ENCODE measurements at regions not wholly inside any gene's neighbourhood (a gene's known extent, or its start where the extent isn't known, plus 50 kb on each side); places are given as distances from the start of the nearest gene placed in this dataset.

GRCh38 chr3:23750573-23751210 is 55.1 kb upstream of the UBE2E1 start:
- dilution Hi-C loops (cut with MboI; ENCODE audit: extremely low pct_ligation_motif_present, low sequenced_read_pairs), result no loop called here
- Histone ChIP-seq H3K36me3 (ENCODE audit: control insufficient read depth in 2 of 2, extremely low read depth in 1 of 2, insufficient read depth in 2 of 2, low read length in 2 of 2) (no peaks in the 10 kb centered on the region), H3K79me2 (ENCODE audit: control insufficient read depth, insufficient read depth, low read length) (no peaks in the 10 kb centered on the region), H2AFZ (ENCODE audit: control insufficient read depth, low read length) (peak overlapping the region; percentile 20), H3K9me3 (ENCODE audit: control insufficient read depth, low read depth, low read length) (no peaks in the 10 kb centered on the region), H3K27ac (ENCODE audit: control insufficient read depth, insufficient read depth, low read length) (no peak overlapping the region), H4K20me1 (ENCODE audit: control insufficient read depth, extremely low read depth, insufficient read depth, low read length) (no peaks in the 10 kb centered on the region), H3K4me2 (ENCODE audit: control insufficient read depth, extremely low read depth, insufficient read depth, low read depth, low read length) (peak overlapping the region; percentile 17), H3K27me3 (ENCODE audit: control insufficient read depth, extremely low read depth, insufficient read depth, low read length) (no peaks in the 10 kb centered on the region), H3K4me1 (ENCODE audit: control insufficient read depth, extremely low read depth, insufficient read depth, low read length) (peaks cover 9% of the 10 kb centered on the region), H3K9ac (ENCODE audit: control insufficient read depth, extremely low read depth, insufficient read depth, low read length) (no peak overlapping the region), H3K9me1 (ENCODE audit: control insufficient read depth, extremely low read depth, insufficient read depth, low read length) (no peaks in the 10 kb centered on the region), H3K4me3 (ENCODE audit: control insufficient read depth in 2 of 3, extremely low read depth in 1 of 3, insufficient read depth in 2 of 3, low read depth in 1 of 3, low read length in 3 of 3) (no peak overlapping the region)
- no peak for FAIRE-seq
- no peak for DNase-seq (ENCODE audit: low read depth, low spot score)
- no peak for TF ChIP-seq EZH2 (IDR thresholded peaks at IDR 0.05; ENCODE audit: low read length)
- TF ChIP-seq, protein P1, sequence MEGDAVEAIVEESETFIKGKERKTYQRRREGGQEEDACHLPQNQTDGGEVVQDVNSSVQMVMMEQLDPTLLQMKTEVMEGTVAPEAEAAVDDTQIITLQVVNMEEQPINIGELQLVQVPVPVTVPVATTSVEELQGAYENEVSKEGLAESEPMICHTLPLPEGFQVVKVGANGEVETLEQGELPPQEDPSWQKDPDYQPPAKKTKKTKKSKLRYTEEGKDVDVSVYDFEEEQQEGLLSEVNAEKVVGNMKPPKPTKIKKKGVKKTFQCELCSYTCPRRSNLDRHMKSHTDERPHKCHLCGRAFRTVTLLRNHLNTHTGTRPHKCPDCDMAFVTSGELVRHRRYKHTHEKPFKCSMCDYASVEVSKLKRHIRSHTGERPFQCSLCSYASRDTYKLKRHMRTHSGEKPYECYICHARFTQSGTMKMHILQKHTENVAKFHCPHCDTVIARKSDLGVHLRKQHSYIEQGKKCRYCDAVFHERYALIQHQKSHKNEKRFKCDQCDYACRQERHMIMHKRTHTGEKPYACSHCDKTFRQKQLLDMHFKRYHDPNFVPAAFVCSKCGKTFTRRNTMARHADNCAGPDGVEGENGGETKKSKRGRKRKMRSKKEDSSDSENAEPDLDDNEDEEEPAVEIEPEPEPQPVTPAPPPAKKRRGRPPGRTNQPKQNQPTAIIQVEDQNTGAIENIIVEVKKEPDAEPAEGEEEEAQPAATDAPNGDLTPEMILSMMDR (optimal IDR thresholded peaks at IDR 0.05 in 1 of 3, IDR thresholded peaks at IDR 0.05 in 1 of 3, conservative IDR thresholded peaks at IDR 0.05 in 1 of 3; ENCODE audit: extremely low read depth in 1 of 3, insufficient read depth in 2 of 3, low read length in 3 of 3), result no peak

DNA sequence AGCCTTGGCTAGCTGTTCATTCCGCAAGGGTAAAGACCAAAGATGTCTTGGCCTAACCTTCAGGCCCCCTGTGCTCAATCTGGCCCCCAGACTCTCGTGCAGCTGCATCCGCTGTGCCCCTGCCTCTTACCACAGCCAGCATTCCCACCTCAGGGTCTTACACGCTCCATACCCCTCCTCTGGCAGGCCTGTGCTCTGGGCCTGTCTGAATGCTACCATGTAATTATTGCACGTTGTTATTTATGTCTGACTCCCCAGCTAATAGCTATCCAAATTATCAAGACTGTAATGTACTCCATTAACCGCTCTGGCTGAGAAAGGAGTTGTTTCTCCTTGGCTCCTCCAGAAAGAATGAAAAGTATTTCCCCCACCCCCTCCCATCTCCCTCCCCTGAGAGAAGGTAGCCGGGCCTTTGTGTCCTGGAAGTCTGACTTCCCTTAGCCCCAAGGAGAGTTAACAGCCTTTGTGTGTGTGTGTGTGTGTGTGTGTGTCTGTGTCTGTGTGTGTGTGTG is 54.5 kb upstream of the UBE2E1 start:
- Histone ChIP-seq H3K36me3 (ENCODE audit: control insufficient read depth in 2 of 2, extremely low read depth in 1 of 2, insufficient read depth in 2 of 2, low read length in 2 of 2) (no peaks in the 10 kb centered on the region), H4K20me1 (ENCODE audit: control insufficient read depth, extremely low read depth, insufficient read depth, low read length) (no peaks in the 10 kb centered on the region), H2AFZ (ENCODE audit: control insufficient read depth, low read length) (peak overlapping the region; percentile 20), H3K27ac (ENCODE audit: control insufficient read depth, insufficient read depth, low read length) (no peak overlapping the region), H3K9me1 (ENCODE audit: control insufficient read depth, extremely low read depth, insufficient read depth, low read length) (no peaks in the 10 kb centered on the region), H3K4me2 (ENCODE audit: control insufficient read depth, extremely low read depth, insufficient read depth, low read depth, low read length) (peak overlapping the region; percentile 17), H3K9ac (ENCODE audit: control insufficient read depth, extremely low read depth, insufficient read depth, low read length) (no peak overlapping the region), H3K79me2 (ENCODE audit: control insufficient read depth, insufficient read depth, low read length) (no peaks in the 10 kb centered on the region), H3K4me1 (ENCODE audit: control insufficient read depth, extremely low read depth, insufficient read depth, low read length) (peaks cover 9% of the 10 kb centered on the region), H3K4me3 (ENCODE audit: control insufficient read depth in 2 of 3, extremely low read depth in 1 of 3, insufficient read depth in 2 of 3, low read depth in 1 of 3, low read length in 3 of 3) (no peak overlapping the region), H3K27me3 (ENCODE audit: control insufficient read depth, extremely low read depth, insufficient read depth, low read length) (no peaks in the 10 kb centered on the region), H3K9me3 (ENCODE audit: control insufficient read depth, low read depth, low read length) (no peaks in the 10 kb centered on the region)
- TF ChIP-seq, protein P1 (optimal IDR thresholded peaks at IDR 0.05 in 1 of 3, IDR thresholded peaks at IDR 0.05 in 1 of 3, conservative IDR thresholded peaks at IDR 0.05 in 1 of 3; ENCODE audit: extremely low read depth in 1 of 3, insufficient read depth in 2 of 3, low read length in 3 of 3), result no peak
- TF ChIP-seq EZH2 (IDR thresholded peaks at IDR 0.05; ENCODE audit: low read length), result no peak
- DNase-seq (ENCODE audit: low read depth, low spot score), result no peak
- FAIRE-seq, result no peak
- dilution Hi-C loops (cut with MboI; ENCODE audit: extremely low pct_ligation_motif_present, low sequenced_read_pairs), result no loop called here

All from keratinocyte (primary cell).